Heart left ventricle (tissue), 16 donors: ENCODE measurements at regions not wholly inside any gene's neighbourhood (a gene's known extent, or its start where the extent isn't known, plus 50 kb on each side); places are given as distances from the start of the nearest gene placed in this dataset.

ENCODE experiments used
- ATAC-seq, 4 donors: fragments of 200-7000 bp; cut with Tn5 transposase; one replicate each; pipeline ENCODE4 v1.9.1; 2020 to 2022; ENCODE audit warnings: moderate library complexity in 4 of 4, mild to moderate bottlenecking in 3 of 4, moderate number of reproducible peaks in 1 of 4
- DNase-seq, 5 donors: peaks; one replicate each; pipeline ENCODE4 v3.0.0-alpha.2; 2020
- H3K27ac ChIP-seq, 12 donors: fragments of 200-600 bp; sonication (generic) in 4 of 12; one replicate each; pipeline versions ENCODE4 v1.5.0 to v1.8.0; 2016 to 2022; ENCODE audit warnings: mild to moderate bottlenecking in 2 of 12
- H3K27me3 ChIP-seq, 9 donors: fragments of 200-600 bp; sonication (generic) in 2 of 9; one replicate each; pipeline versions ENCODE4 v1.5.1 to v1.8.0; 2016 to 2022; ENCODE audit warnings: mild to moderate bottlenecking in 3 of 9
- H3K36me3 ChIP-seq, 9 donors: fragments of 200-600 bp; sonication (generic) in 2 of 9; one replicate each; pipeline versions ENCODE4 v1.5.0 to v1.8.0; 2018 to 2022; ENCODE audit warnings: mild to moderate bottlenecking in 2 of 9
- H3K4me1 ChIP-seq, 12 donors: fragments of 200-600 bp; sonication (generic) in 4 of 12; one replicate each; pipeline versions ENCODE4 v1.5.0 to v1.8.0; 2016 to 2022; ENCODE audit warnings: mild to moderate bottlenecking in 3 of 12
- H3K4me3 ChIP-seq, 12 donors: fragments of 200-600 bp; sonication (generic) in 4 of 12; one replicate each; pipeline versions ENCODE4 v1.5.0 to v1.8.0; 2017 to 2022; ENCODE audit warnings: mild to moderate bottlenecking in 9 of 12, moderate library complexity in 4 of 12
- H3K9me3 ChIP-seq, 12 donors: fragments of 200-600 bp; sonication (generic) in 4 of 12; one replicate each; pipeline versions ENCODE4 v1.5.0 to v1.8.0; 2016 to 2022; ENCODE audit warnings: mild to moderate bottlenecking in 1 of 12
- CTCF ChIP-seq, 12 donors: fragments of 200-600 bp; sonication (generic) in 4 of 12; IDR thresholded peaks; one replicate each; pipeline versions ENCODE4 v1.5.0 to v1.8.0; 2018 to 2022; ENCODE audit warnings: antibody characterized with exemption in 12 of 12, mild to moderate bottlenecking in 5 of 12
- POLR2A ChIP-seq, 2 donors: fragments of 450-650 bp; IDR thresholded peaks; one replicate each; pipeline ENCODE4 v1.6.1; 2017; ENCODE audit warnings: antibody characterized with exemption in 2 of 2, mild to moderate bottlenecking in 2 of 2, moderate library complexity in 2 of 2
- WGBS, 4 donors: extraction: QIAGEN DNeasy Blood & Tissue Kit in 2 of 4; methylation state at CpG; one replicate each; pipeline versions ENCODE4 v1.1.5 to v1.1.7; 2013 to 2018; 5-methylcytosine and 5-hydroxymethylcytosine counted together
- intact Hi-C, 10 donors: fragments of 100-400 bp; cut with DNase I; formaldehyde crosslinking; loops; one replicate each; pipeline versions ENCODE4 v1.11.1 to v1.14.2; 2022
- donor health status: ischemic (EF 13 %, LVEDD 7.1; RV severe dilation, severe dysfunction).
- donor health status: healthy with polysubstance abuse.
- donor health status: DM: no; HTN: yes; CAD: no.
- donor health status: DM: no; HTN: no; CAD: no.
- donor health status: ischemic (EF 25% LVEDD 6.9; RV normal size, moderate dysfunction).
- donor health status: ischemic (EF 25% LVEDD 5.7; RV mildly dilated, moderate dysfunction).
- donor health status: healthy.
- donor health status: DM: yes; HTN: yes; CAD: no.
- donor health status: ischemic (EF 35%, LVEDD 5.7; RV mildly dilated, moderate dysfunction).
- donor health status: nonischemic (EF 11% LVEDD 7.7; RV severe dilation, severe dysfunction).
- donor health status: DM: yes; HTN: yes; CAD: no.
- donor health status: PGD.
- donor health status: ischemic (EF 29% LVEDD 5.4; RV normal size, mild dysfunction).
- donor health status: nonischemic (EF 23%, LVEDD 6.1; RV moderate dilation, normal function).

GRCh38 chr1:212500351-212500750, 67.6 kb downstream of the NENF start:
- no peaks in the 10 kb centered on the region for H3K36me3 ChIP-seq
- H3K27me3 ChIP-seq = no peaks in the 10 kb centered on the region
- peaks cover 0 to 14% (median 0%) of the 10 kb centered on the region in 12 donors for H3K4me1 ChIP-seq
- H3K27ac ChIP-seq = no peak overlapping the region
- no peak for TF ChIP-seq POLR2A (IDR thresholded peaks at IDR 0.05)
- TF ChIP-seq CTCF (IDR thresholded peaks at IDR 0.05) = no peak
- peaks cover 0 to 6% (median 0%) of the 10 kb centered on the region in 12 donors for H3K9me3 ChIP-seq
- intact Hi-C loops = no loop called here
- DNase-seq = no peak
- 90 to 95% (median 94%) methylated on average over 6 of the region's 6 CpGs for WGBS, 4 donors
- no peak for ATAC-seq
- no peak overlapping the region for H3K4me3 ChIP-seq

GRCh38 chr1:212500983-212501382, 68.3 kb downstream of the NENF start:
- ATAC-seq = no peak
- Histone ChIP-seq H3K9me3 (peaks cover 0 to 6% (median 0%) of the 10 kb centered on the region in 12 donors), H3K4me1 (peaks cover 0 to 12% (median 0%) of the 10 kb centered on the region in 12 donors), H3K27me3 (no peaks in the 10 kb centered on the region), H3K27ac (no peak overlapping the region), H3K36me3 (no peaks in the 10 kb centered on the region), H3K4me3 (no peak overlapping the region)
- intact Hi-C loops = no loop called here
- DNase-seq = no peak
- TF ChIP-seq POLR2A (IDR thresholded peaks at IDR 0.05) (no peak), CTCF (IDR thresholded peaks at IDR 0.05) (no peak)
- 90 to 100% (median 96%) methylated on average over 1 of the region's 1 CpG for WGBS, 4 donors

GRCh38 chr1:212503714-212504113, 71.0 kb downstream of the NENF start:
- no peak for ATAC-seq
- no peak for TF ChIP-seq CTCF (IDR thresholded peaks at IDR 0.05)
- no peak for TF ChIP-seq POLR2A (IDR thresholded peaks at IDR 0.05)

GRCh38 chr1:212504171-212504803, 71.6 kb downstream of the NENF start:
- Histone ChIP-seq H3K4me1 (no peaks in the 10 kb centered on the region), H3K4me3 (no peak overlapping the region), H3K9me3 (peaks cover 0 to 6% (median 0%) of the 10 kb centered on the region in 12 donors), H3K27ac (no peak overlapping the region), H3K27me3 (no peaks in the 10 kb centered on the region), H3K36me3 (no peaks in the 10 kb centered on the region)
- DNase-seq (no peak), ATAC-seq (no peak)
- intact Hi-C loops = no loop called here
- 87 to 93% (median 89%) methylated on average over 4 of the region's 4 CpGs for WGBS, 4 donors
- TF ChIP-seq POLR2A (IDR thresholded peaks at IDR 0.05) (no peak), CTCF (IDR thresholded peaks at IDR 0.05) (no peak)

More at GRCh38 chr1:212503714-212504113, 71.0 kb downstream of the NENF start:
- Histone ChIP-seq H3K27me3 (no peaks in the 10 kb centered on the region), H3K4me3 (no peak overlapping the region), H3K36me3 (no peaks in the 10 kb centered on the region), H3K9me3 (peaks cover 0 to 6% (median 0%) of the 10 kb centered on the region in 12 donors), H3K4me1 (no peaks in the 10 kb centered on the region), H3K27ac (no peak overlapping the region)
- DNase-seq = no peak
- intact Hi-C loops = no loop called here
- 81 to 94% (median 91%) methylated on average over 3 of the region's 3 CpGs for WGBS, 4 donors
